Activated naive CD4-positive, alpha-beta T cell treated with Interleukin-2 at 50 U/mL for 16 hours (primary cell): ENCODE measurements at regions not wholly inside any gene's neighbourhood (a gene's known extent, or its start where the extent isn't known, plus 50 kb on each side); places are given as distances from the start of the nearest gene placed in this dataset.
"Not testable (repeated sequence)": the region's sequence is repeated elsewhere in the genome, so short reads cannot be mapped to it uniquely, and the experiment has no call there.

Source experiments
- DNase-seq: peaks from one replicate; pipeline ENCODE4 v3.0.0-alpha.2; 2020

GRCh38 chr4:188287169-188287894 is 148.1 kb downstream of the TRIML1 start:
- DNase-seq: no peak

GRCh38 chr4:188289531-188290125 is 150.4 kb downstream of the TRIML1 start:
- DNase-seq: no peak

GRCh38 chr4:188295899-188296298 is 156.7 kb downstream of the TRIML1 start:
- no peak for DNase-seq

- DNase-seq: no peak
Observed at GRCh38 chr4:188296331-188296730, 157.1 kb downstream of the TRIML1 start.

- no peak for DNase-seq
Observed at GRCh38 chr4:188297873-188298272, 158.6 kb downstream of the TRIML1 start.

- no peak for DNase-seq
Observed at GRCh38 chr4:188299161-188299560, 159.9 kb downstream of the TRIML1 start.

- DNase-seq: no peak
Observed at GRCh38 chr4:188300385-188300784, 161.1 kb downstream of the TRIML1 start.

- DNase-seq: no peak
Observed at GRCh38 chr4:188305690-188306089, 166.4 kb downstream of the TRIML1 start.

- DNase-seq: no peak
Observed at GRCh38 chr4:188307591-188307990, 168.3 kb downstream of the TRIML1 start.

- no peak for DNase-seq
Observed at GRCh38 chr4:188308142-188308541, 168.9 kb downstream of the TRIML1 start.

- DNase-seq: no peak
Observed at GRCh38 chr4:188316391-188316790, 177.2 kb downstream of the TRIML1 start.

- DNase-seq: no peak
Observed at GRCh38 chr4:188328966-188329365, 189.7 kb downstream of the TRIML1 start.

- DNase-seq: no peak
Observed at GRCh38 chr4:188329521-188329920, 190.3 kb downstream of the TRIML1 start.

GRCh38 chr4:188332265-188332664 is 193.0 kb downstream of the TRIML1 start:
- DNase-seq: no peak

- no peak for DNase-seq
Observed at GRCh38 chr4:188336891-188337290, 197.7 kb downstream of the TRIML1 start.

GRCh38 chr4:188341428-188341827 is 202.2 kb downstream of the TRIML1 start:
- no peak for DNase-seq

- DNase-seq: no peak
Observed at GRCh38 chr4:188346171-188346809, 207.0 kb downstream of the TRIML1 start.

- DNase-seq: no peak
Observed at GRCh38 chr4:188347339-188347738, 208.1 kb downstream of the TRIML1 start.

- DNase-seq: not testable (repeated sequence)
Observed at GRCh38 chr4:188349569-188349968, 210.3 kb downstream of the TRIML1 start.

- no peak for DNase-seq
Observed at GRCh38 chr4:188363196-188363595, 224.0 kb downstream of the TRIML1 start.

- DNase-seq: no peak
Observed at GRCh38 chr4:188370777-188371176, 231.5 kb downstream of the TRIML1 start.

- DNase-seq: no peak
Observed at GRCh38 chr4:188372058-188372457, 232.8 kb downstream of the TRIML1 start.

GRCh38 chr4:188372829-188373228 is 233.6 kb downstream of the TRIML1 start:
- DNase-seq: no peak

- no peak for DNase-seq
Observed at GRCh38 chr4:188374871-188375270, 235.6 kb downstream of the TRIML1 start.
